GM12865 (cell line): ENCODE measurements at regions not wholly inside any gene's neighbourhood (a gene's known extent, or its start where the extent isn't known, plus 50 kb on each side); places are given as distances from the start of the nearest gene placed in this dataset.

Source experiments
- DNase-seq: peaks from one replicate; pipeline ENCODE4 v3.0.0; 2010; ENCODE audit warnings: low read depth
- H3K4me3 ChIP-seq: 2 replicates; pipeline ENCODE4 v1.5.1; 2011; ENCODE audit warnings: mild to moderate bottlenecking, low read depth, low read length, control low read depth
- TF ChIP-seq, protein P1 (sequence below): IDR thresholded peaks from 2 replicates; pipeline ENCODE4 v1.5.1; 2011; ENCODE audit warnings: low read length, control low read depth, low read depth, inconsistent platforms; ENCODE audit not compliant: insufficient read depth; ENCODE audit errors: missing control alignments

DNA sequence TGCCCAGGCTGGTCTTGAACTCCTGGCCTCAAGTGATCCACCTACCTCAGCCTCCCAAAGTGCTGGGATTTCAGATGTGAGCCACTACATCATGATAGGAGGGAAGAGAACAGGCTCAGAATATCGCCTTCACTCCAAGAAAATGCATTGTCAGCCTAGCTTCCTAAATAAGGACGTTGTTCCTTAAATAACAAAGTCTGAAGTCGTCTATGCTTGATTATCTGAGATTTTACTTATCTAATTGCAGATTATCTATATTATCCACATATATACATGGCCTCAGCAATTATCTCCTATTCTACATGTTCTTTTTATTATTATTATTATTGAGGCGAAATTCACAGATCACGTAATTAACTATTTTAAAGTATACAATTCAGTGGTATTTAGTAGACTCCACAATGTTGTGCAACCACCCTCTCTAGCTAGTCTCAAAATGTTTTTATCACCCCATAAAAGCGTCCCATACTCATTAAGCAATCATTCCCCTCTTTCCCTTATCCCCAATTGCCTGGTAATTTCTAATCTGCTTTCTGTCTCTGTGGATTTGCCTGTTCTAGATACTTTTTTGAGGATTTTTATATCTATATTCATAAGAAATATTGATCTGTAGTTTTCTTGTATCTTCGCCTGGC lies 95.1 kb upstream of the RFX8 start:
- no peak for DNase-seq
- H3K4me3 ChIP-seq: no peak overlapping the region
- TF ChIP-seq, protein P1, sequence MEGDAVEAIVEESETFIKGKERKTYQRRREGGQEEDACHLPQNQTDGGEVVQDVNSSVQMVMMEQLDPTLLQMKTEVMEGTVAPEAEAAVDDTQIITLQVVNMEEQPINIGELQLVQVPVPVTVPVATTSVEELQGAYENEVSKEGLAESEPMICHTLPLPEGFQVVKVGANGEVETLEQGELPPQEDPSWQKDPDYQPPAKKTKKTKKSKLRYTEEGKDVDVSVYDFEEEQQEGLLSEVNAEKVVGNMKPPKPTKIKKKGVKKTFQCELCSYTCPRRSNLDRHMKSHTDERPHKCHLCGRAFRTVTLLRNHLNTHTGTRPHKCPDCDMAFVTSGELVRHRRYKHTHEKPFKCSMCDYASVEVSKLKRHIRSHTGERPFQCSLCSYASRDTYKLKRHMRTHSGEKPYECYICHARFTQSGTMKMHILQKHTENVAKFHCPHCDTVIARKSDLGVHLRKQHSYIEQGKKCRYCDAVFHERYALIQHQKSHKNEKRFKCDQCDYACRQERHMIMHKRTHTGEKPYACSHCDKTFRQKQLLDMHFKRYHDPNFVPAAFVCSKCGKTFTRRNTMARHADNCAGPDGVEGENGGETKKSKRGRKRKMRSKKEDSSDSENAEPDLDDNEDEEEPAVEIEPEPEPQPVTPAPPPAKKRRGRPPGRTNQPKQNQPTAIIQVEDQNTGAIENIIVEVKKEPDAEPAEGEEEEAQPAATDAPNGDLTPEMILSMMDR: no peak

DNA sequence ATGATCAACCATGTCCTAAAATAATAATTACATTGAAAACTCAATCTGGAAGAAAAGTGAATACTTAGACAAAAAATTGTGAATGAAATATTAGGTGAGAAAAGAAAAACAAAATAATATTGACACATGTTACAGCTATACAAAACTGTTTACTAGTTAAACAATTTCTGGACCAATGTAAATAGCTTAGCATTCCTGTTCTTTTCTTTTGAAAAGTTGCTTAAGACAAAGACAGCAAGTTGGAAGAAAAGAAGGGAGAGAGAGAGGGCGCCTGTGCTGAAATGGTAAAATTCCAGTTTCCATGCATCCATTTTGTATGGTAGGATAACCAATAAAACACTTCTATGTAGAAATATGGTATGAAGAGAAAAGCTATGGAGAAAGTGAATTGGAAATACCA lies 94.1 kb upstream of the RFX8 start:
- DNase-seq: no peak
- H3K4me3 ChIP-seq: no peak overlapping the region
- TF ChIP-seq, protein P1: no peak

GRCh38 chr2:101566632-101567228 lies 91.8 kb upstream of the RFX8 start:
- H3K4me3 ChIP-seq: no peak overlapping the region
- TF ChIP-seq, protein P1: no peak
- DNase-seq: no peak

GRCh38 chr2:101563849-101564248 lies 88.9 kb upstream of the RFX8 start:
- no peak overlapping the region for H3K4me3 ChIP-seq
- TF ChIP-seq, protein P1: no peak
- no peak for DNase-seq

DNA sequence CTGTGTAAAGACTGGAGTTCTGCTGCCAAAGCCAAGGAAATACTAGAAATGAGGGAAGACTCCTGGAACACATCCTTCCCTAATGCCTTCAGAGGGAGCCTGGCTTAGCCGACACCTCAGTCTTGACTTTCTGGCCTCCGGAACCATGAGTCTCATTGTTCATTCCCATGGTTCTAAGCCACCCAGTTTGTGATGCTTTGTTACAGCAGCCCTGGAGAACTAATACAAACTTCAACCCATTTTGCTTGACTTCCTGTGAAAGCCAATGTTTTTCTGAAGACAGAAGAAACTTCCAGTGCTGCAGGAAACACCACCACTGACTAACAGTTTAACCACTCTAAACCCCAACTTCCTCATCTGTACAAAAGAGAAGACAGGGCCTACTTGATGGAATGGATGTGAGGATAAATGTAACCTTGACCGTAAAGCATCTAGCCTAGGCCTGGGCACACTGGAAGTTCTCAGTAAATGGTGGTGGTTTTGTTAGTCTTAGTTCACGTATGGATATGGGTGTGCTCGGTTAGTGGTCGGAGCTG lies 85.9 kb upstream of the RFX8 start:
- no peak for DNase-seq
- no peak overlapping the region for H3K4me3 ChIP-seq
- TF ChIP-seq, protein P1: no peak

GRCh38 chr2:101559551-101559950 lies 84.6 kb upstream of the RFX8 start:
- H3K4me3 ChIP-seq: no peak overlapping the region
- TF ChIP-seq, protein P1: no peak
- no peak for DNase-seq
